ENCODE measurements at regions not wholly inside any gene's neighbourhood (a gene's known extent, or its start where the extent isn't known, plus 50 kb on each side); places are given as distances from the start of the nearest gene placed in this dataset.
"Not testable (repeated sequence)": the region's sequence is repeated elsewhere in the genome, so short reads cannot be mapped to it uniquely, and the experiment has no call there.

DNA sequence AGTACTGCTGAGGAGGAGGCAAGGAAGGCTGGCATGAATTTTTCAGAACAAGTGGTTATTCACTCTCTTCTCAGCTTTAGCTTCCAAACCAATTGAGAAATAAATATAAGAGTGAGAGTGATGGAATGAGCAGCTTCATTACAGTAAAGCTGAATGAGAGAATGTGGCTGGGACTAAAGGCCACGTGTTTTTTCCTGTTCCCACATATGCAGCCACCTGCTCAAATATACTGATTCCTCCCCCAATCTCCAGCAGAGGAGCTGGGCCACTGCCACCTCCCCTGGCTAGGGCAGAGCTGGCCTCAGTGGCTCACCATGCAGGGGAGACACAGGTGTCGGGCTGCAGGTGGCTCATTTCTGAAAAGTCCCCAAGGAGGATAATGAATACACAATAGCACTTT is 1505.3 kb upstream of the WWC1 start:
- H3K27ac ChIP-seq (ENCODE audit: low read length), result no peak overlapping the region
- no peaks in the 10 kb centered on the region for H3K27me3 ChIP-seq (ENCODE audit: control insufficient read depth, insufficient read depth, low read length)
- peaks cover 10% of the 10 kb centered on the region for H3K4me1 ChIP-seq (ENCODE audit: control insufficient read depth, low read depth, low read length)
- no peaks in the 10 kb centered on the region for H3K9me3 ChIP-seq (ENCODE audit: control insufficient read depth, low read depth, low read length)
- no peak overlapping the region for H3K9ac ChIP-seq (ENCODE audit: low read length)
- H3K36me3 ChIP-seq (ENCODE audit: control insufficient read depth, low read depth, low read length), result no peaks in the 10 kb centered on the region
- no peak overlapping the region for H3K4me3 ChIP-seq (ENCODE audit: low read length)

- H3K36me3 ChIP-seq (ENCODE audit: control insufficient read depth, low read depth, low read length), result no peaks in the 10 kb centered on the region
- H3K9me3 ChIP-seq (ENCODE audit: control insufficient read depth, low read depth, low read length), result no peaks in the 10 kb centered on the region
- H3K27ac ChIP-seq (ENCODE audit: low read length), result no peak overlapping the region
- no peak overlapping the region for H3K4me3 ChIP-seq (ENCODE audit: low read length)
- no peaks in the 10 kb centered on the region for H3K27me3 ChIP-seq (ENCODE audit: control insufficient read depth, insufficient read depth, low read length)
- peaks cover 5% of the 10 kb centered on the region for H3K4me1 ChIP-seq (ENCODE audit: control insufficient read depth, low read depth, low read length)
- no peak overlapping the region for H3K9ac ChIP-seq (ENCODE audit: low read length)
These were observed 1504.6 kb upstream of the WWC1 start for GRCh38 chr5:166786889-166787288.

GRCh38 chr5:166788050-166788449 is 1503.4 kb upstream of the WWC1 start:
- Histone ChIP-seq H3K36me3 (ENCODE audit: control insufficient read depth, low read depth, low read length) (no peaks in the 10 kb centered on the region), H3K27me3 (ENCODE audit: control insufficient read depth, insufficient read depth, low read length) (no peaks in the 10 kb centered on the region), H3K4me3 (ENCODE audit: low read length) (no peak overlapping the region), H3K9ac (ENCODE audit: low read length) (no peak overlapping the region), H3K27ac (ENCODE audit: low read length) (no peak overlapping the region), H3K4me1 (ENCODE audit: control insufficient read depth, low read depth, low read length) (peaks cover 5% of the 10 kb centered on the region), H3K9me3 (ENCODE audit: control insufficient read depth, low read depth, low read length) (no peaks in the 10 kb centered on the region)

DNA sequence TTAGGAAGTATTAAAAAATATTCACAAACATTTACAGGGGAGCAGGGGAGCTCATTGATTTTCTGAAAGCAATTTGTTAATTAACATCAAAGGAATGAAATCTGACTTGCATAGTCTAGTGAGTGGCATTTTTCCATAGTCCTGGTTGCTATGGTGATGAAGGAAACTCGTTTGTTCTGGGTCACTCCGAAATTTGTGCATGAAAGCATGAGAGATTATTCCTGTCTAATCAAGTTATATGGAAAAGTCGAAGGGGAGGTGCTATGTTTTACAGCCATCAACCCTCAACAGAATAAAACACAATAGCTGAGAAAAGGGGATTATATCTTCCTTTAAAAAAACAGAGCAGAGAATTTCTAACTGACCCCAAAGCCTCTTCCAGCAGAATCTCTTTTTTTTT is 1495.7 kb upstream of the WWC1 start:
- Histone ChIP-seq H3K36me3 (ENCODE audit: control insufficient read depth, low read depth, low read length) (no peaks in the 10 kb centered on the region), H3K4me1 (ENCODE audit: control insufficient read depth, low read depth, low read length) (no peaks in the 10 kb centered on the region), H3K9me3 (ENCODE audit: control insufficient read depth, low read depth, low read length) (no peaks in the 10 kb centered on the region), H3K9ac (ENCODE audit: low read length) (no peak overlapping the region), H3K27me3 (ENCODE audit: control insufficient read depth, insufficient read depth, low read length) (no peaks in the 10 kb centered on the region), H3K4me3 (ENCODE audit: low read length) (no peak overlapping the region), H3K27ac (ENCODE audit: low read length) (no peak overlapping the region)

DNA sequence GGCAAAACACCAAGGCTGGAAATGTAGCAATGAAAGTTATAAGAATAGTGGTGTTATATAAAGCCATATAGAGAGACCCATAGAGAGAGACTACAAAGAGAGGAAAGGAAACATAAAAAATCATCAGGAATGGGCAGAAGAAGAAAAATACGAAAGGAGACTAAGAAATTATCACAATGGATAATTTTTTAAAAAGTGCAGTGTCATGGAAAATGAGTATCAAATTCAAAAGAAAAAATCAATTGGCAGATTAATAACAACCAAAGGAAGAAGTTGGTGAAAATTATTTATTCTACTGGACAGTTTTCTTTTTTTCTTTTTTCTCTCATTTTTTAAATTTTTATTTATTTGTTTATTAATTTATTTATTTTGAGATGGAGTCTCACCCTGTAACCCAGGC is 1488.4 kb upstream of the WWC1 start:
- H3K4me1 ChIP-seq (ENCODE audit: control insufficient read depth, low read depth, low read length), result no peaks in the 10 kb centered on the region
- no peaks in the 10 kb centered on the region for H3K9me3 ChIP-seq (ENCODE audit: control insufficient read depth, low read depth, low read length)
- no peak overlapping the region for H3K27ac ChIP-seq (ENCODE audit: low read length)
- no peaks in the 10 kb centered on the region for H3K36me3 ChIP-seq (ENCODE audit: control insufficient read depth, low read depth, low read length)
- H3K9ac ChIP-seq (ENCODE audit: low read length), result no peak overlapping the region
- H3K27me3 ChIP-seq (ENCODE audit: control insufficient read depth, insufficient read depth, low read length), result no peaks in the 10 kb centered on the region
- no peak overlapping the region for H3K4me3 ChIP-seq (ENCODE audit: low read length)

DNA sequence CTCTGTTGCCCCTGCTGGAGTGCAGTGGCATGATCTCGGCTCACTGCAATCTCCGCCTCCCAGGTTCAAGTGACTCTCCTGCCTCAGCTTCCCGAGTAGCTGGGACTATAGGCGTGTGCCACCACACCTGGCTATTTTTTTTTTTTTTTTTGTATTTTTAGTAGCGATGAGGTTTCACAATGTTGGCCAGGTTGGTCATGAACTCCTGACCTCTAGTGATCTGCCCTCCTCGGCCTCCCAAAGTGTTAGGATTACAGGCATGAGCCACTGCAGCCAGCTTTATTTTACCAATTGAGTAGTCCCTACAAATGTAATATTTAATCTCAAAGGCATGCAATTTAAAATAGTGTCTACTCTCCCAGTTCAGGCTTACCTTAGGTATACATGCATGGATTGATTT is 1487.2 kb upstream of the WWC1 start:
- not testable (repeated sequence) for H3K27me3 ChIP-seq (ENCODE audit: control insufficient read depth, insufficient read depth, low read length); H3K4me3 ChIP-seq (ENCODE audit: low read length); H3K27ac ChIP-seq (ENCODE audit: low read length); H3K36me3 ChIP-seq (ENCODE audit: control insufficient read depth, low read depth, low read length); H3K9ac ChIP-seq (ENCODE audit: low read length); H3K4me1 ChIP-seq (ENCODE audit: control insufficient read depth, low read depth, low read length); H3K9me3 ChIP-seq (ENCODE audit: control insufficient read depth, low read depth, low read length)

GRCh38 chr5:166804693-166805092 is 1486.8 kb upstream of the WWC1 start:
- not testable (repeated sequence) for H3K9me3 ChIP-seq (ENCODE audit: control insufficient read depth, low read depth, low read length); H3K9ac ChIP-seq (ENCODE audit: low read length); H3K36me3 ChIP-seq (ENCODE audit: control insufficient read depth, low read depth, low read length); H3K4me1 ChIP-seq (ENCODE audit: control insufficient read depth, low read depth, low read length); H3K27me3 ChIP-seq (ENCODE audit: control insufficient read depth, insufficient read depth, low read length); H3K27ac ChIP-seq (ENCODE audit: low read length); H3K4me3 ChIP-seq (ENCODE audit: low read length)

- H3K9ac ChIP-seq (ENCODE audit: low read length); H3K27ac ChIP-seq (ENCODE audit: low read length); H3K9me3 ChIP-seq (ENCODE audit: control insufficient read depth, low read depth, low read length); H3K4me3 ChIP-seq (ENCODE audit: low read length); H3K4me1 ChIP-seq (ENCODE audit: control insufficient read depth, low read depth, low read length); H3K27me3 ChIP-seq (ENCODE audit: control insufficient read depth, insufficient read depth, low read length); H3K36me3 ChIP-seq (ENCODE audit: control insufficient read depth, low read depth, low read length): not testable (repeated sequence)
These were observed 1481.3 kb upstream of the WWC1 start for GRCh38 chr5:166810093-166810658.

DNA sequence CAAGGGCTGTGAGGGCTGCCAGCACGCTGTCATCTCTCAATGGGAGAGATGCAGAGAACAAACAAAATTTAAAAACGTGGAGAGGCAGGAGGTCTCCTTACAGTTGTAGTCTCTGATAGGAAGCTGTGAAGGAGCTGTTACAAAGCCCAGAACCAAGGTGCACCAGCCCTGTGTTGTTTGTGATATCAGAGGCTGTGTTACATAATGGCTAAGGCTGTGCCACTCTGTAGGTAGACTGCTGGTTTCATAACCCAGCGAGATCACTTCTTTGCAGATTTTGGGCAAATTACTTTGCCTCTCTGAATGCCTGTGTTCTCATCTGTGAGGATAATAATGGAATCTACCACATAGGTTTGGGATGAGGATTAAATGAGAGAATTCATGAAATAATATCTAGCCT is 1480.7 kb upstream of the WWC1 start:
- Histone ChIP-seq H3K9me3 (ENCODE audit: control insufficient read depth, low read depth, low read length) (peaks cover 4% of the 10 kb centered on the region), H3K4me3 (ENCODE audit: low read length) (no peak overlapping the region), H3K4me1 (ENCODE audit: control insufficient read depth, low read depth, low read length) (no peaks in the 10 kb centered on the region), H3K9ac (ENCODE audit: low read length) (no peak overlapping the region), H3K36me3 (ENCODE audit: control insufficient read depth, low read depth, low read length) (no peaks in the 10 kb centered on the region), H3K27me3 (ENCODE audit: control insufficient read depth, insufficient read depth, low read length) (no peaks in the 10 kb centered on the region), H3K27ac (ENCODE audit: low read length) (no peak overlapping the region)

GRCh38 chr5:166823360-166823759 is 1468.1 kb upstream of the WWC1 start:
- no peaks in the 10 kb centered on the region for H3K27me3 ChIP-seq (ENCODE audit: control insufficient read depth, insufficient read depth, low read length)
- no peak overlapping the region for H3K27ac ChIP-seq (ENCODE audit: low read length)
- no peaks in the 10 kb centered on the region for H3K4me1 ChIP-seq (ENCODE audit: control insufficient read depth, low read depth, low read length)
- H3K9ac ChIP-seq (ENCODE audit: low read length), result no peak overlapping the region
- no peak overlapping the region for H3K4me3 ChIP-seq (ENCODE audit: low read length)
- H3K36me3 ChIP-seq (ENCODE audit: control insufficient read depth, low read depth, low read length), result no peaks in the 10 kb centered on the region
- H3K9me3 ChIP-seq (ENCODE audit: control insufficient read depth, low read depth, low read length), result no peaks in the 10 kb centered on the region

DNA sequence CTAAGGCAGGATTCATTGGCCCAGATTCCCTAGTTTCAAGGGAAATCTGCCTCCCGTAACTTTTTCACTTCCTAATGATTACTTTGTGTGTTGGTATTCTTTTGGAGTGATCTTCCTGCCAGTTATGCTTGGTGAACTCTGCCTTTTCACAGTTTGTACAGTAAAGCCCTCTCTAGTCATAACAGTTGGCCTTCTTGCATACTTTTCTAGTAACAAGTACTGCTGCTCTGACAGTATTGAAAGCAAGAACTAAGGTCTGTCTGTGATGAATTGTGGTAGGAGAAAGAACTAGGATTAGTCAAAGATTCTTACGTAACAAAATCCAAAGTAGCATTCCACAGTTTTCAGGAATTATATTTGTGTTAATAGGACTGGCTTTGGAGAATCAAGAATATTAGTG is 1457.2 kb upstream of the WWC1 start:
- no peaks in the 10 kb centered on the region for H3K36me3 ChIP-seq (ENCODE audit: control insufficient read depth, low read depth, low read length)
- no peak overlapping the region for H3K9ac ChIP-seq (ENCODE audit: low read length)
- H3K27me3 ChIP-seq (ENCODE audit: control insufficient read depth, insufficient read depth, low read length), result no peaks in the 10 kb centered on the region
- no peaks in the 10 kb centered on the region for H3K9me3 ChIP-seq (ENCODE audit: control insufficient read depth, low read depth, low read length)
- no peak overlapping the region for H3K4me3 ChIP-seq (ENCODE audit: low read length)
- H3K4me1 ChIP-seq (ENCODE audit: control insufficient read depth, low read depth, low read length), result no peaks in the 10 kb centered on the region
- no peak overlapping the region for H3K27ac ChIP-seq (ENCODE audit: low read length)

GRCh38 chr5:166845044-166845443 is 1446.4 kb upstream of the WWC1 start:
- no peaks in the 10 kb centered on the region for H3K9me3 ChIP-seq (ENCODE audit: control insufficient read depth, low read depth, low read length)
- no peak overlapping the region for H3K4me3 ChIP-seq (ENCODE audit: low read length)
- no peak overlapping the region for H3K9ac ChIP-seq (ENCODE audit: low read length)
- H3K27ac ChIP-seq (ENCODE audit: low read length), result no peak overlapping the region
- no peaks in the 10 kb centered on the region for H3K36me3 ChIP-seq (ENCODE audit: control insufficient read depth, low read depth, low read length)
- H3K27me3 ChIP-seq (ENCODE audit: control insufficient read depth, insufficient read depth, low read length), result no peaks in the 10 kb centered on the region
- no peaks in the 10 kb centered on the region for H3K4me1 ChIP-seq (ENCODE audit: control insufficient read depth, low read depth, low read length)
